GM12872 (cell line): ENCODE measurements at regions not wholly inside any gene's neighbourhood (a gene's known extent, or its start where the extent isn't known, plus 50 kb on each side); places are given as distances from the start of the nearest gene placed in this dataset.

Experiments used
- TF ChIP-seq, protein P1 (sequence below): IDR thresholded peaks from 3 replicates; pipeline ENCODE4 v1.5.1; 2011; ENCODE audit warnings: low read depth, mild to moderate bottlenecking, low read length, moderate library complexity; ENCODE audit not compliant: insufficient read depth

DNA sequence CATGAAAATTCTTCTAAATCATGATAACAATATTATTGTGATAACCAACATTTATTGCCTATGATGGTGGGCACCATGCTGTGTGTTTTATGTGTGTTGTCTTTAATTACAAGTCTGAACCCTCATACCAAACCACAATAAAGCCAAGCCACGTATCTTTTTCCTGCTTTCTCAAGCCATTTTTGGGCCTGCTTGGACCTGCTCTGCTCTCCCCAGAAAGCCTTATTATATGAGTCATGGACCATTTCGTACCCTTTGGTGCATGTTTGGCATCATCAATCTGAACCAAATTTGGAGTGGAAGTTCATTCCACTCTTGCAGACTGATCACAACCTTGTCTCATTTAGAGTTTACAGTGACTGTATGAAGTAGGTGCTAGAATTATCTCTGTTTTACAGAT is 87.3 kb upstream of the CD53 start:
- TF ChIP-seq, protein P1, sequence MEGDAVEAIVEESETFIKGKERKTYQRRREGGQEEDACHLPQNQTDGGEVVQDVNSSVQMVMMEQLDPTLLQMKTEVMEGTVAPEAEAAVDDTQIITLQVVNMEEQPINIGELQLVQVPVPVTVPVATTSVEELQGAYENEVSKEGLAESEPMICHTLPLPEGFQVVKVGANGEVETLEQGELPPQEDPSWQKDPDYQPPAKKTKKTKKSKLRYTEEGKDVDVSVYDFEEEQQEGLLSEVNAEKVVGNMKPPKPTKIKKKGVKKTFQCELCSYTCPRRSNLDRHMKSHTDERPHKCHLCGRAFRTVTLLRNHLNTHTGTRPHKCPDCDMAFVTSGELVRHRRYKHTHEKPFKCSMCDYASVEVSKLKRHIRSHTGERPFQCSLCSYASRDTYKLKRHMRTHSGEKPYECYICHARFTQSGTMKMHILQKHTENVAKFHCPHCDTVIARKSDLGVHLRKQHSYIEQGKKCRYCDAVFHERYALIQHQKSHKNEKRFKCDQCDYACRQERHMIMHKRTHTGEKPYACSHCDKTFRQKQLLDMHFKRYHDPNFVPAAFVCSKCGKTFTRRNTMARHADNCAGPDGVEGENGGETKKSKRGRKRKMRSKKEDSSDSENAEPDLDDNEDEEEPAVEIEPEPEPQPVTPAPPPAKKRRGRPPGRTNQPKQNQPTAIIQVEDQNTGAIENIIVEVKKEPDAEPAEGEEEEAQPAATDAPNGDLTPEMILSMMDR: no peak

DNA sequence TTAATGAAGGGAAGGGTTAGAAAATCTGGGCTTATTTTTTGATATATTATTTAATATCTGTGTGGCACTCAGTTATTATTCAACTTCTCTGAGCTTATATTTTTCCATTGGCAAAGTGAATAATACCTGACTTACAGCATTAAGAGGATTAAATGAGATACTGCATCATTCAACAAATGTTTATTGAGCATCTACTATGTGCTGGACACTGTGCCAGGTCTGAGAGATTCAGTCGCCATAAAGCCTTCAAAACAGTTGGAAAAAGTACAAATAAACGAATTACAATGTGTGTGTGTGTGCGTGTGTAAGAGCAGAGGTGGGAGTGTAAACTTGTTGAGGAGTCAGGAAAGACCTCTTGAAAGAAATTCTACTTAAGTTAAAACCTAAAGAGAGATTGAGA is 87.9 kb upstream of the CD53 start:
- TF ChIP-seq, protein P1: no peak

DNA sequence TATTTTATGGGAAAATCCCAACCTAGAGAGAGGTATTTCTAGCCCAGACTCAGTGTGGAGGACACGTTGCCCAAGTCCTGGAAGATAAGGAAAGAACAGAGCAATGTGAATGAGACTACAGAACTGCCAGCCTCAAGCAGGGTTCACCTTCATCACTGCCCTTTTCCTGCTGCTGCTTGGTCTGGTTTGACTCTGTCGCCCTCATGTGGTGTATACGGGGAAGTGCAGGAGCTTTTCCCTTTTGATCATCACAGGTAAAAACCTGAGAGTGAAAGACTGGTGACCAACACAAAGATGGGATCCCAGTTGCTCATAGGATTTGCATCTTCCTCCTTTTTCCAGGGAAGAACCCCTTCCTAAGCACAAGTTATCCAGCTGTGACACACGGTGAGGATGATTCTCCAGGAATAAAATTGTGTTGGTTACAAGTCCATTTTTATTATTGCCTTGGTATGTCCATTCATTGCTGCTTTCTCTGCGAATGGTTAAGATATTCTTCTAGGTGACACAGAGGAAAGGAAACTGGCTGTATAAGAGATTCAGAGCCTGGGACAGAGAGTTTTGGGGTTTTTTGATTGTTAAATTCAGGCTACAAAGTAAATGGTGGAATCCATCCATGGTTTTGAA is 89.5 kb upstream of the CD53 start:
- TF ChIP-seq, protein P1: peak; percentile 98

DNA sequence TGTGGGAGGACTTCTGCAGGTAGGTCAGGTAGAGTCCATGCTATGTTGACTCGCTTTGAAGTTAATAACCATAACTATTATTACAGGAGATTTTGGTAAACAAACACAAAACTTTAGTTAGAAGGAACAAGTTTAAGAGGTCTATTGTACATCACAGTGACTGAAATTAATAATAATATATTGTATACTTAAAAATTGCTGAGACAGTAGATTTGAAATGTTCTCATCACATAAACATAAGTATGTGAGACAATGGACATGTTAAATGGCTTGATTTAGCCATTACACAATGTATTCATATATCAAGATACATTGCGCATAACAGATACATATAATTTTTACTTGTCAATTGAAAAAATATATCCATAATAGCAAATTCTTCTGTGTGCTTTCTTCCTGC is 91.4 kb upstream of the CD53 start:
- TF ChIP-seq, protein P1: no peak

DNA sequence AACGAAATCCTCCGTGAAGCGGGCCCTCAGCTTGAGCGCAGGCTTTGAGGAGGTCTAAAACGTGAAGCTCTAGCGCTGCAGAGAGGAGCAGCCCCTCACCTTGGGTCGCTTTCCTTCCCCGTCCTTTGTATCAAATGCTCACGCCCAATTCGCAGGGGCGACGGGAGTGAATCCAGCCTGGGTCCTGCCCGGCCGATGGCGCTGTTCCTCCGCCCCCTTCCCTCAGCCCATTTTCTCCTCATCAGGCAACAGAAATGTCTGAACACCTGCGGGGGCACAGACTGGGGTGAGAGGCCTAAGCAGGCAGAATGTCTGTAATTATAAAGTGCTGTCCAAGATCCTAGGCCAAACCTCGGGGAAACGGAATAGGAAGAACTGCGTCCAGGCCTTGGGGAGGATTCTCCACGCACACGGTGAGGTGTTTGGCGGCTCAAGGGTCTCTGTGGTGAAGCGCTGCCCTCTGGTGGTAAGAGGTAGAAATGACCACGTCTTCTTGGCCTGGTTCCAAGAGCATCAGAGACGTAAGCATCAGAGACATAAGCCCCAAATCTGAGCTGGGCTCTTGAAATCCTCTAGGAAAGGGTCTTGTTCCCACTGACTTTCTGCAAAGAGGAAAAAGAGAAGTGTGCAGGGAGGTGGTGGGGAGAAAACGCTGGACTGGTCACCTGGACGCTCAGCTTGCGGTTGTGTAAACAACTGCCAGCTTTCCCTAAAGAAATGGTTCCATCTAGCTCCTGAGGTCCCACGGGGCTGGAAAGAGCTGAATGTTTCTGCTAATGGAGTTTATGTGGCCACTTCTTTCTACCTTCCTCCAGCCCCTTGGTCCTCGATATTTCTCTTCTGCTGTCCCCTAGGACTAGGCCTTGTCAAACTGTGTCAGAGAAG is 92.1 kb upstream of the CD53 start:
- TF ChIP-seq, protein P1: peak; percentile 91

DNA sequence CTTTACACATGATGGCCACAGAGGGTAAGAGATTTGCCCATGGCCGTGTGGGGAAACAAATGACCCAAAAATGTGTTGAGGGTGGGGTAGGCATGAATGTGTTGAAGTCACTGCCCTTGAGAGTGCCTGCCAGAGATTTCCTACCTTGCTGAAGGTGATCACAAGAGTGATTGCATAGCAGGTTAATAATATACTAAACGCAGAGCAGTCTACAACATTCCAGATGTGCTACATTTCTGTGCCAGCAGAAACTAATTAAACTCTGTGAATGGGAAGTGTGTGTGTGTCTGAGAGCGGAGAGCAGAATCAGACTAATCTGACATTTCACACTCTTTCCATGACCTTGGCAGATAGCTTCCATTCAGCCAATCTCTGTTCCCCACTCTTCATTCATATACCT is 93.3 kb upstream of the CD53 start:
- TF ChIP-seq, protein P1: no peak

DNA sequence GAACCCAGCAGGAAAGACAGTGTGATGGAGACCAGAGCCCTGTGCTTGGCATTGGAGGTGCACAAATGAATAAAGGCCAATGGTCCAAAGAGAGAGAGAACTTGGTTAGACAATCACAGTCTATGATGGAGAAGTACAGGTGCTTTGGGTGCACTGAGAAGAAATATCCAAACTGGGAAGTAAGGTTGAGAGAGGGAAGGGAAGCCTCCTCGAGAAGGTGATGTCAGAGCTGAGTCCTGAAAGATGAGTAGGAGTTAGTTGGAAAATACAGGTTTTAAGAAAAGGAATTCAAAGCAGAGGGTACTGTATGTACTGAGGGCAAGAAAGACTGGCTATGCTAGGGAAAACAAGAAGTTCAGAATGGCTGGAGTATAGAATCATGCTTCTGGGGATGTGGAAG is 94.1 kb upstream of the CD53 start:
- TF ChIP-seq, protein P1: no peak
